Central memory CD8-positive, alpha-beta T cell (primary cell): ENCODE measurements at regions not wholly inside any gene's neighbourhood (a gene's known extent, or its start where the extent isn't known, plus 50 kb on each side); places are given as distances from the start of the nearest gene placed in this dataset.
"Not testable (repeated sequence)": the region's sequence is repeated elsewhere in the genome, so short reads cannot be mapped to it uniquely, and the experiment has no call there.

Source experiments
- ATAC-seq: fragments of 150-1000 bp; cut with Tn5 transposase; replicated peaks from 2 replicates; pipeline ENCODE4 v1.10.0; 2022; ENCODE audit warnings: mild to moderate bottlenecking, moderate FRiP score, moderate number of reproducible peaks; ENCODE audit not compliant: poor library complexity, severe bottlenecking; ENCODE audit errors: extremely low read depth
- DNase-seq, 2 donors: peaks; one replicate each; pipeline ENCODE4 v3.0.0; 2021; ENCODE audit warnings: low spot score in 2 of 2
- H3K27ac Mint-ChIP-seq: one replicate; pipeline ENCODE4 v1.8.0; 2022; ENCODE audit warnings: low read depth, mild to moderate bottlenecking, moderate library complexity, mixed read lengths
- H3K27me3 Mint-ChIP-seq: one replicate; pipeline ENCODE4 v1.8.0; 2022; ENCODE audit warnings: mixed read lengths
- H3K36me3 Mint-ChIP-seq: one replicate; pipeline ENCODE4 v1.8.0; 2022; ENCODE audit warnings: mild to moderate bottlenecking, moderate library complexity, mixed read lengths; ENCODE audit not compliant: insufficient read depth
- H3K4me1 Mint-ChIP-seq: one replicate; pipeline ENCODE4 v1.8.0; 2022; ENCODE audit warnings: mixed read lengths
- H3K4me3 Mint-ChIP-seq: one replicate; pipeline ENCODE4 v1.8.0; 2022; ENCODE audit warnings: mild to moderate bottlenecking, moderate library complexity, mixed read lengths
- H3K9me3 Mint-ChIP-seq: one replicate; pipeline ENCODE4 v1.8.0; 2022; ENCODE audit warnings: mixed read lengths

- Mint-ChIP-seq H3K9me3 (peaks cover 9% of the 10 kb centered on the region), H3K36me3 (no peaks in the 10 kb centered on the region), H3K4me1 (no peaks in the 10 kb centered on the region), H3K27ac (no peak overlapping the region), H3K4me3 (no peak overlapping the region), H3K27me3 (no peaks in the 10 kb centered on the region)
- no peak for ATAC-seq
- DNase-seq, result no peak
Observed at GRCh38 chr12:59059088-59059935, 139.0 kb upstream of the LRIG3 start.

GRCh38 chr12:59056966-59057365 is 136.7 kb upstream of the LRIG3 start:
- ATAC-seq (no peak), DNase-seq (no peak)
- H3K27ac Mint-ChIP-seq, result no peak overlapping the region
- peaks cover 14% of the 10 kb centered on the region for H3K9me3 Mint-ChIP-seq
- H3K27me3 Mint-ChIP-seq, result no peaks in the 10 kb centered on the region
- H3K4me1 Mint-ChIP-seq, result no peaks in the 10 kb centered on the region
- no peak overlapping the region for H3K4me3 Mint-ChIP-seq
- H3K36me3 Mint-ChIP-seq, result no peaks in the 10 kb centered on the region

- DNase-seq (no peak), ATAC-seq (no peak)
- Mint-ChIP-seq H3K4me3 (no peak overlapping the region), H3K27me3 (no peaks in the 10 kb centered on the region), H3K4me1 (no peaks in the 10 kb centered on the region), H3K9me3 (peaks cover 14% of the 10 kb centered on the region), H3K36me3 (peaks cover 2% of the 10 kb centered on the region), H3K27ac (no peak overlapping the region)
Observed at GRCh38 chr12:59055204-59055860, 135.0 kb upstream of the LRIG3 start.

GRCh38 chr12:59053266-59053899 is 133.1 kb upstream of the LRIG3 start:
- H3K27me3 Mint-ChIP-seq, ATAC-seq, H3K4me3 Mint-ChIP-seq: not testable (repeated sequence)

GRCh38 chr12:59046763-59047534 is 126.6 kb upstream of the LRIG3 start:
- Mint-ChIP-seq H3K4me1 (no peaks in the 10 kb centered on the region), H3K4me3 (no peak overlapping the region), H3K9me3 (peaks cover 2% of the 10 kb centered on the region), H3K27me3 (no peaks in the 10 kb centered on the region), H3K36me3 (peaks cover 2% of the 10 kb centered on the region), H3K27ac (no peak overlapping the region)
- DNase-seq, result no peak
- no peak for ATAC-seq

More at GRCh38 chr12:59053266-59053899, 133.1 kb upstream of the LRIG3 start:
- not testable (repeated sequence) for H3K4me1 Mint-ChIP-seq, H3K36me3 Mint-ChIP-seq, DNase-seq, H3K27ac Mint-ChIP-seq
- H3K9me3 Mint-ChIP-seq, result peaks cover 14% of the 10 kb centered on the region

- Mint-ChIP-seq H3K27me3 (no peaks in the 10 kb centered on the region), H3K27ac (no peak overlapping the region), H3K4me3 (no peak overlapping the region), H3K36me3 (no peaks in the 10 kb centered on the region), H3K4me1 (no peaks in the 10 kb centered on the region), H3K9me3 (peaks cover 6% of the 10 kb centered on the region)
- DNase-seq (no peak), ATAC-seq (no peak)
Observed at GRCh38 chr12:59044791-59045190, 124.5 kb upstream of the LRIG3 start.

GRCh38 chr12:59041241-59042121 is 121.2 kb upstream of the LRIG3 start:
- H3K27me3 Mint-ChIP-seq, result no peaks in the 10 kb centered on the region
- no peaks in the 10 kb centered on the region for H3K36me3 Mint-ChIP-seq
- ATAC-seq, result no peak
- no peak overlapping the region for H3K4me3 Mint-ChIP-seq
- no peak for DNase-seq
- no peak overlapping the region for H3K27ac Mint-ChIP-seq
- no peaks in the 10 kb centered on the region for H3K4me1 Mint-ChIP-seq
- peaks cover 17% of the 10 kb centered on the region for H3K9me3 Mint-ChIP-seq

- H3K36me3 Mint-ChIP-seq, result no peaks in the 10 kb centered on the region
- H3K4me1 Mint-ChIP-seq, result no peaks in the 10 kb centered on the region
- H3K27me3 Mint-ChIP-seq, result no peaks in the 10 kb centered on the region
- DNase-seq, result no peak
- H3K4me3 Mint-ChIP-seq, result no peak overlapping the region
- H3K27ac Mint-ChIP-seq, result no peak overlapping the region
- no peak for ATAC-seq
- H3K9me3 Mint-ChIP-seq, result peaks cover 23% of the 10 kb centered on the region
Observed at GRCh38 chr12:59040656-59041055, 120.4 kb upstream of the LRIG3 start.

GRCh38 chr12:59040043-59040442 is 119.7 kb upstream of the LRIG3 start:
- Mint-ChIP-seq H3K4me1 (no peaks in the 10 kb centered on the region), H3K4me3 (no peak overlapping the region), H3K9me3 (peaks cover 29% of the 10 kb centered on the region), H3K27me3 (no peaks in the 10 kb centered on the region), H3K36me3 (no peaks in the 10 kb centered on the region), H3K27ac (no peak overlapping the region)
- DNase-seq (no peak), ATAC-seq (no peak)

GRCh38 chr12:59039005-59039404 is 118.7 kb upstream of the LRIG3 start:
- H3K36me3 Mint-ChIP-seq, result no peaks in the 10 kb centered on the region
- H3K27ac Mint-ChIP-seq, result no peak overlapping the region
- DNase-seq (no peak), ATAC-seq (no peak)
- no peak overlapping the region for H3K4me3 Mint-ChIP-seq
- peaks cover 30% of the 10 kb centered on the region for H3K9me3 Mint-ChIP-seq
- no peaks in the 10 kb centered on the region for H3K27me3 Mint-ChIP-seq
- H3K4me1 Mint-ChIP-seq, result no peaks in the 10 kb centered on the region

GRCh38 chr12:59036973-59037762 is 116.9 kb upstream of the LRIG3 start:
- no peaks in the 10 kb centered on the region for H3K27me3 Mint-ChIP-seq
- no peak overlapping the region for H3K27ac Mint-ChIP-seq
- no peak for DNase-seq
- peaks cover 36% of the 10 kb centered on the region for H3K9me3 Mint-ChIP-seq
- no peaks in the 10 kb centered on the region for H3K36me3 Mint-ChIP-seq
- H3K4me1 Mint-ChIP-seq, result no peaks in the 10 kb centered on the region
- no peak overlapping the region for H3K4me3 Mint-ChIP-seq
- no peak for ATAC-seq
